ENCODE measurements at regions not wholly inside any gene's neighbourhood (a gene's known extent, or its start where the extent isn't known, plus 50 kb on each side); places are given as distances from the start of the nearest gene placed in this dataset.

DNA sequence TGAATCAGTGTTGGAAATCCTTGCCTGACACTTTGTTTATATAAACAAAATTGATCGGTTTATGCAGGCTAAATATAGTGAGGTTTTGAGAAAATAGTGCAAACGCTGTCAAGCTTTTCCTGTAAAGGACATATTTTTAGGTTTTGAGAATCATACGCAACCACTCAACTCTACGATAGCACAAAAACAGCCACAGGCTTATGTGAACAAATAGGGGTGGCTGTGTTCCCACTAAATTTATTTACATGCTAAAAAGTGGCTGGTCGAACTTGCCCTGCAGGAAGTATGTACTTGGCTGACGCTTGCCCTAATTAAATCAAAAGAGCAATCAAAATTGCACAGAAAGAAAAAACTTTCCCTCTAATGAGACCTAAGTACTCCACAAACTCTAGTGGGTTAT lies 234.7 kb upstream of the CACNA2D1 start:
- ATAC-seq (no peak), DNase-seq (ENCODE audit: low read depth, low spot score) (no peak)
- Histone ChIP-seq H3K9ac (ENCODE audit: low read length) (no peak overlapping the region), H3K9me2 (ENCODE audit: insufficient read depth) (no peaks in the 10 kb centered on the region), H3K27me3 (ENCODE audit: insufficient read depth, low read length) (no peaks in the 10 kb centered on the region), H3K4me2 (ENCODE audit: low read length) (no peak overlapping the region), H3K79me2 (ENCODE audit: insufficient read depth, low read length) (no peaks in the 10 kb centered on the region), H2AFZ (ENCODE audit: low read depth, low read length, poor library complexity, severe bottlenecking) (no peak overlapping the region), H3K27ac (ENCODE audit: low read depth, low read length) (no peak overlapping the region), H3K36me3 (ENCODE audit: control insufficient read depth in 1 of 2, insufficient read depth in 2 of 2, low read length in 2 of 2) (no peaks in the 10 kb centered on the region), H4K20me1 (ENCODE audit: insufficient read depth) (no peaks in the 10 kb centered on the region), H3K4me1 (ENCODE audit: control insufficient read depth in 1 of 2, insufficient read depth in 2 of 2, low read length in 2 of 2) (no peaks in the 10 kb centered on the region), H3K9me3 (ENCODE audit: control insufficient read depth in 1 of 2, insufficient read depth in 1 of 2, low read depth in 1 of 2, low read length in 2 of 2) (no peaks in the 10 kb centered on the region), H3K4me3 (replicated peaks in 1 of 2; ENCODE audit: low read depth in 1 of 2, low read length in 2 of 2) (no peak overlapping the region)
- intact Hi-C loops (cut with micrococcal nuclease) = no loop called here
- CTCF ChIA-PET = no interaction called here
- BruUV-seq (replicated peaks) = no TSS peak
- RAD21 ChIA-PET (ENCODE audit: low non-redundant PET in 1 of 2, low total read pairs in 2 of 2, uncharacterized antibody in 2 of 2, unreplicated experiment in 2 of 2) = no interaction called here
- TF ChIP-seq SRF (IDR thresholded peaks at IDR 0.05; ENCODE audit: low read depth) (no peak), YY1 (IDR thresholded peaks at IDR 0.05; ENCODE audit: extremely low read depth, insufficient replicate concordance, low read depth, low read length) (no peak), POLR2AphosphoS5 (IDR thresholded peaks at IDR 0.05; ENCODE audit: low read depth, low read length) (no peak), EZH2phosphoT487 (IDR thresholded peaks at IDR 0.05; ENCODE audit: borderline replicate concordance) (no peak), FOSL1 (IDR thresholded peaks at IDR 0.05; ENCODE audit: low read depth) (no peak), MAX (IDR thresholded peaks at IDR 0.05) (no peak), EGR1 (IDR thresholded peaks at IDR 0.05; ENCODE audit: low read depth) (no peak), SIN3A (IDR thresholded peaks at IDR 0.05; ENCODE audit: low read depth) (no peak), CEBPB (IDR thresholded peaks at IDR 0.05; ENCODE audit: low read depth) (no peak), REST (IDR thresholded peaks at IDR 0.05; ENCODE audit: low read depth) (no peak), SP1 (IDR thresholded peaks at IDR 0.05; ENCODE audit: low read depth) (no peak), JUND (IDR thresholded peaks at IDR 0.05) (no peak), CBX3 (IDR thresholded peaks at IDR 0.05; ENCODE audit: low read depth) (no peak), ZBTB33 (IDR thresholded peaks at IDR 0.05; ENCODE audit: extremely low read depth, insufficient replicate concordance, low read length) (no peak), ZNF274 (IDR thresholded peaks at IDR 0.05; ENCODE audit: low read depth, low read length) (no peak)
- TF ChIP-seq, protein P1, sequence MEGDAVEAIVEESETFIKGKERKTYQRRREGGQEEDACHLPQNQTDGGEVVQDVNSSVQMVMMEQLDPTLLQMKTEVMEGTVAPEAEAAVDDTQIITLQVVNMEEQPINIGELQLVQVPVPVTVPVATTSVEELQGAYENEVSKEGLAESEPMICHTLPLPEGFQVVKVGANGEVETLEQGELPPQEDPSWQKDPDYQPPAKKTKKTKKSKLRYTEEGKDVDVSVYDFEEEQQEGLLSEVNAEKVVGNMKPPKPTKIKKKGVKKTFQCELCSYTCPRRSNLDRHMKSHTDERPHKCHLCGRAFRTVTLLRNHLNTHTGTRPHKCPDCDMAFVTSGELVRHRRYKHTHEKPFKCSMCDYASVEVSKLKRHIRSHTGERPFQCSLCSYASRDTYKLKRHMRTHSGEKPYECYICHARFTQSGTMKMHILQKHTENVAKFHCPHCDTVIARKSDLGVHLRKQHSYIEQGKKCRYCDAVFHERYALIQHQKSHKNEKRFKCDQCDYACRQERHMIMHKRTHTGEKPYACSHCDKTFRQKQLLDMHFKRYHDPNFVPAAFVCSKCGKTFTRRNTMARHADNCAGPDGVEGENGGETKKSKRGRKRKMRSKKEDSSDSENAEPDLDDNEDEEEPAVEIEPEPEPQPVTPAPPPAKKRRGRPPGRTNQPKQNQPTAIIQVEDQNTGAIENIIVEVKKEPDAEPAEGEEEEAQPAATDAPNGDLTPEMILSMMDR (IDR thresholded peaks at IDR 0.05 in 2 of 3, conservative IDR thresholded peaks at IDR 0.05 in 1 of 3; ENCODE audit: borderline replicate concordance in 1 of 3, insufficient read depth in 1 of 3, low read depth in 2 of 3, low read length in 2 of 3) = no peak
- TF ChIP-seq, protein P2, sequence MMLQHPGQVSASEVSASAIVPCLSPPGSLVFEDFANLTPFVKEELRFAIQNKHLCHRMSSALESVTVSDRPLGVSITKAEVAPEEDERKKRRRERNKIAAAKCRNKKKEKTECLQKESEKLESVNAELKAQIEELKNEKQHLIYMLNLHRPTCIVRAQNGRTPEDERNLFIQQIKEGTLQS (IDR thresholded peaks at IDR 0.05) = no peak
- POLR2A ChIA-PET = no interaction called here
